GM18909 (cell line): ENCODE measurements at regions not wholly inside any gene's neighbourhood (a gene's known extent, or its start where the extent isn't known, plus 50 kb on each side); places are given as distances from the start of the nearest gene placed in this dataset.
"Not testable (repeated sequence)": the region's sequence is repeated elsewhere in the genome, so short reads cannot be mapped to it uniquely, and the experiment has no call there.

Source experiments
- ATAC-seq: cut with Tn5 transposase; IDR thresholded peaks from one replicate; pipeline ENCODE4 v1.9.1; 2021; ENCODE audit warnings: mild to moderate bottlenecking; ENCODE audit not compliant: unreplicated experiment, poor library complexity

DNA sequence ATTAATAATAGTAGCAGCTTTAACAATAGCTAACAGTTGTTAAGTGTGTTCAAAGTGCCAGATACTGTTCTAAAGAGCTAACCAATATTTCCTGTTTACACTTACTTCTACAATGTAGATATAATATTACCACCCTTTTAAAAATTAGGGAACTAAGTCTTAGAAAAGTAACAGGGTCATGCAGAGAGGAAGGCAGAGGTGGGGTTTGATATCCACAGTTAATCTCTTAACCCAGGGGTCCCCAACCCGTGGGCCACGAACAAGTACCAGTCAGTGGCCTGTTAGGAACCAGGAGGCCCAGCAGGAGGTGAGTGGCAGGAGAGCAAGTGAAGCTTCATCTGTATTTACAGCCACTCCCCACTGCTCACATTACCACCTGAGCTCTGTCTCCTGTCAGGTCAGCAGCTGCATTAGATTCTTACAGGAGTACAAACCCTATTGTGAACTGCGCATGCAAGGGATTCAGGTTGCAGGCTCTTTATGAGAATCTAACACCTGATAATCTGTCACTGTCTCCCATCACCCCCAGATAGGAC is 89.1 kb downstream of the ACTL7B start:
- no peak for ATAC-seq

DNA sequence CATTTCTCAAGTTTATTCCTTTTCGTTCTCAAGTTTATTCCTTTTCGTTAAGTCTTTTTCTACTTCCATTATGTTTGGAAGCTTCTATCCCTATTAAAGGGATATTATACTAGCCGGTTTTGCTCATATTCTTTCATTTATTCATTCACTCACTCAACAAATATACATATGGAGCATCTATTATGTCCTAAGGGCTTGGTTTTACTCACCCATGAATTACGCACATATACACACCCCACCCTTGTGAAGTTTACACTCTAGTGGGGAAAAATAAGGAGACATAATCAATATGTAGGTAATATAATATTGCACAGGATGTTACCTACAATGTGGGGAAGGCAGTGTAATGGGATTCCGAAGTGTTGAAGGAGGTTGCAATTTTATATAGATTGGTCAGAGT is 90.5 kb downstream of the ACTL7B start:
- no peak for ATAC-seq

DNA sequence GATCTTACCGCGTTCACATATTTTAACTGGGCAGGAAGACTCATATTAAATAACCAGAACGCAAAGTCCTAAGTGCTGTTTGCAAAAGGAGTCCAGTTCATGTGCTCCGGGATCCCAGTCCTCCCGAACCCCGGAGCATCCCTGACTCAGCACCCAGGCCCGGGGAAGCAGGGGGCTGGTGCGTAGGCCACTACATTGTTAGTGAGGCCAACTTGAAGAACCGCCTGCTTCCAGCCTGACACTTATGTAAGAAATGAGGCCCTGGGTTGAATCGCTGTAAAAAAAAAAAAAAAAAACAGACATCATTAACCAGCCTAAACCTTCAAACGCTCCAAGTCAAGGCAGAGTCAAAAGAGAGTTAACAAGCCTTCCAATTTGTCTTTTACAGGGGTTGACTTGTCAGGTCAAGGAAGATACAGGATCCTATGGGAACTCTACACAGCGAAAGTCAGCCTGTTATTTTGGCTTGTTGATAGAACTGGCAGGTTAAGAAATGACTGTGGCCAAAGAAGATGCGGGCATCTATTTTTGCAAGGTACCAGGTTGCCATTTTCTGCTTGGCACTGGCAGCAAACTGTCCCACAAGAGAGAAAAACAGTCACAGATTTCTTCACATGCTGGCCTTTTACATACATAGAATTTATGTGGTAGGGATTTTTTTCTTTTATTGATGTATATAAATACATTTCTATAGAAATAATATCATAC is 93.3 kb downstream of the ACTL7B start:
- ATAC-seq, result no peak

DNA sequence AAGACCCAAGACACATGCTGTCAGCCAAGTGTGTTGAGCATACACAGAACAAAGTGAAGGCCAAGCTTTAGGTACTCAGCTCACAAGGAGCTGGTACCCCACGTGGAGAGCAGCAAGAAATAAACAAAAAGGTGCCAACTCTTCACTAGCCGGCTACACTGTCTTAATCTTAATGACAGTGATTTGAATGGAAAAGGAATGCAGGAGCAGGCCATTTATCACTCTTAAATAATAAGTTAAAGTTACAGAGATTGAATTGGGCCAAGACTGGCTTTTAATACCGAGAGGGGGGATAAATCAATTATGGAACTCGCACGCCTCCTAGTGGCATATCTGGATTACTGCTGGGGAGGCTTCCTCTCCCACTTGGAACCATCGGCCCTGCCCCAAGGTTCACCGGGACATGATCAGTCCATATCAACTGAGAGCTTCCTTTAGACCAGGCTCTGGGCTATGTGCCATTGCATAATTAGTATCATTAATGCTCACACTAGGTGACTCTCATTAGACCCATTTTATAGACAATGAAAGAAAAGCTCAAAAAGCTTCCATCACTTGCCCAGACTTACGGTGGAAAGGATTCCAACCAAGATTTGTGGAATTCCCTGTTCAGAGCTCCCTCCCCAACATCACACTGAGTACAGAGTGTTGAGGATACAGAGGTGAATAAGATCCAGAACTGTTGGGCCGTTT is 94.0 kb downstream of the ACTL7B start:
- ATAC-seq, result peak; percentile 76

DNA sequence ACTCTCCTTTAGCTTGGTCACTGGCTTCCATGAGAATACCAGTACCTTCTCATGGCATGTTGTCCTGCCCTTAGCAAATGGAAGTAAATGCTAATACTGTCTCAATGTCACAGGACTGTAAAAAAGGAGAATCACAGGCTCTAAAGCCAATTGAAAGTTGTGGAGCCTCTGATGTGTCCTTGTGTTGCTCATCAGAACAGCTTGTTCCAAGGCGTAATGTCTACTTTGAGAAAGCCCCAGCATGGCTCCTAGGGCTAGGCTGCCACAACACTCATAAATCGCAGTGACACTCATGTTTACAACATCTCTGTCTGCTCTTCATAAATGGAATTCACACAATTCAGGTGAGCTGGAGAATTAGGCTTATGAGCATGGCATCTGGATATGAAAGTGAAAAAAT is 94.9 kb downstream of the ACTL7B start:
- no peak for ATAC-seq

DNA sequence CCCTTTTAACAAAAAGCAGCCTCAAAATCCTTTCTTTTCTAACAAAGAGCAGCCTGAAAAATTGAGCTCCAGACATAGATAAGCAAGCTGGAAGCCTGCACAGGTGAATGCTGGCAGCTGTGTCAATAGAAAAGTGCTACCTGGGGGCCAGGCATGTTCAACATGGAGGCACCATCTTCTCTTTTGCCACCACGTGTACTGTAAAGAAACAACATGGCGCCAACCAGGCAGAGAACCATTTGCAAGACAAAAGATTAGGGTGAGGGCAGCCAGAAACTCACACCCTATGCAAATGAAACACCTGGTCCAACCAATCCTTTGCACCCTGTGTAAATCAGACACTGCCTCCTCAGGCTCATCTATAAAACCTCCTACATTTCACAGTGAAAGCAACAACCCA is 96.0 kb downstream of the ACTL7B start:
- ATAC-seq, result no peak

DNA sequence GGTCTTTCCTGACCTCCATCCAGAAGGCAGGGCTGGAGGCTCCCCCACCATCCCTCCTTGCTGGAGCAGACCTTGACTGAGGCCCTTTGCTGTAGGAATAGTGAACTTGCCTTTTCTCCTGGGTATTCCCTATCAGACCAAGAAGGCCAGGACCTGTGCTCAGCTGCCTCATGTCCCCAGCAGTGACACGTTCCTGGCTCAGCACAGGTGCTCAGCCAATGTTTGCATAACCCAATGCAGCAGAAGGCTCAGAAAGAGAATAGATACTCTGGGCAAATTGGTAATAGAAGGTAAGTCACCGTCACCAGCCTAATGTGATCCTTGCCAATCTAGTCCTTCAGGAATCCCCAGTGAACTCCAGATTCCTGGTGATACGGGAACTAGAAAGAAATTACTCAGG is 96.4 kb downstream of the ACTL7B start:
- ATAC-seq, result no peak

DNA sequence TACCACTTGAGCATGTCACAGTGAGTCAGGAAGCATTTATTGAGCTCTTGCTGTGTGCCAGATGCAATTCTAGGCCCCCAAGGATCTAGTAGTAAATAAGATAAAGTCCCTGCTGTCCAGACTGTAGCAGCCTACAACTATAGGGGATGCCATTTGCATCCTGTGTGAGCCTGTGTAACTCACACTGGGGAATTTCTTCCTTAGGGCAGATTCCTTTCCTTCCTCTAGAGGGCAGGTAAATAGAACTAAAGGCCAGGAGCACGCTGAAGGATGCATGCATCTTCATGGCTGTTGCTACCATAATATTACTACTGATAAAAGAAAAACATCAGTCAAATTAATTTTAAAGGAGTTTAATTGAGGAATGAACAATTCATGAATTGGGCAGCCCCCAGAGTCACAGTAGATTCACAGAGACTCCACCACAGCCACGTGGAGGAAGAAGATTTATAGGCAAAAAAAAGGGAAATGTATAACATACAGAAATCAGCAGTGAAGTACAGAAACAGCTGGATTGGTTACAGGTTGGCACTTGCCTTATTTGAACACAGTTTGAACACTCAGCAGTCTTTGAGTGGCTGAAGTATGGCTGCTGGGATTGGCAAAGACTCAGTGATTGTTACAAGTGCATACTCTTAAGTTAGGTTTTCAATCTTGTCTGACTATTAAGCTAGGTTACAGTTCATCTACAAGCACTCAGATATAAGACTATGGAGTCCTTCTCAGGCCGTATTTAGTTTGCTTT is 98.9 kb downstream of the ACTL7B start:
- ATAC-seq, result no peak

DNA sequence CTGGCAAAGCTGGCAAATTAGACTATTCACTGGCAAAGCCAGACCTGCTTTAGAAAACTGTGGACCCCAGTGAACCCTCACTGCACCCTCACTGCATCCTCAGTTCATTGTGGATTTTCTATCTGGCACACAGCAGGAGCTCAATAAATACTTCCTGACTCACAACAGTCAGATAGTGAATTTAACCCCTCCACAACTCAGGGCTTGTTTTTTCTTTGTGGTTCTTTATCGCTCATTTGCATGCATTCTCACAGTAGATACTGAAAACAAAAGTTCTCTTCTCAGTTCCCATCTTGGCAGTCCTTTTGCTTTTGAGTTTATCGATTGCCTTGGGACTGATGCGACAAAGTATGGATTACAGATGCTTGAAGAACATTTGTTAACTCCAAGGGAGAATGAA is 99.8 kb downstream of the ACTL7B start:
- peak; percentile 82 for ATAC-seq

DNA sequence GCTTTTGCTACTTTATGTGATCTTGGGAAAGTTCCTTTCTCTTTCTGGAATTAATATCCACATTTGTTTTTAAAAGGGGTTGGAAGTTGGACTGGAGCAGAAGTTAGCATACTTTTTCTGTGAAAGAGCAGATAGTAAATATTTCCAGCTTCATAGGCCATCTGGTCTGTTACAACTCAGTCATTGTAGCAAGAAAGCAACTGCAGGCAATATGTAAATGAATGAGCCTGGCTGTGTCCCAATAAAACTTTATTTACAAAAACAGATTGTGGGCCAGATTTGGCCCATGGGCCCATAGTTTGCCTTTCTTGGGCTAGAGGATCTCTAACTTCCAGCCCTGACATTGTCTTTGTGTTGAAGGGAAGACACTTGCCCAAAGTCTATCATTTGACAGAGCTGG is 104.4 kb downstream of the ACTL7B start:
- ATAC-seq, result no peak

DNA sequence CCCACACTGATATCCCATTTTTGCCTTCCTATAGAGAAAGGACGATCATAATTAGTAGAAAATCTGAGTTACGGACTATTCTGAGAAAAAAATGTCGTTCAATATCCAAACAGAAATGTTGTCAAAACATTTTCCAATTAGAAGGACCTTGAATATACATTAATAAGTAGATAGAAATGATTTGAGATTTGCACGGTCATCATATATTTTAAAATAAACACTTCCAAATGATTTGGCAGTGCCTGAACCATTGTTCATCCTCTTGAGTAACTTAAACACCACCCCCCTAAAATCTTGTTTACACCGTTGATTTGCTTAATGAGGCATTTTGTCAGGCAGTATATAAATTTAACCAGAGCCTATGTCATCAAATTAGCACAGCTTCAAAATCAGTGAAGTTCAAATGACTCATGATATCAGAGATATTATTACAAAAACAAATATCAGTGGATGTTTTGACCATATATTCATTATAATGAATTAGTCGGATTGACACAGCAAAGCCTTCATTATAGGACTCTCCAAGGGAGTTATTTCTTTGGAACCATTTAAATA is 105.0 kb downstream of the ACTL7B start:
- no peak for ATAC-seq

DNA sequence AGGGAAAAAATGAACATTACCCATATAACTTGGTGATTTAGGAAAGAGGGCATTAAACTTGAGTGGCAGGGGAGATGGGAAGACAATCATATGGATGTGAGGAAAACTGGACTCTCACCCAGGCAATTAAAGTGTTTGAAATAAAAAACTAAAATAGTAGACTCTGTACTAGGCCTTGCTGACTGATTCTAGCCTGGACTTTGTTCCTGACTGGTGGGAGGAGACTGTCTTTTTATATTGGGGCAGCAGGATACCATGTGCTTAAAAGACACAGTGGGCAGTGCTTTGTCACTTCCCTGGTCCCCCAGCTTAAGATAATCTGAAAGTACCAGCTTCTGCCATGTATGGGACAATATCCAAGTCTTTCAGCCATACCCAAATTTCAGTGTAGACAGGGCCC is 107.0 kb downstream of the ACTL7B start:
- no peak for ATAC-seq

DNA sequence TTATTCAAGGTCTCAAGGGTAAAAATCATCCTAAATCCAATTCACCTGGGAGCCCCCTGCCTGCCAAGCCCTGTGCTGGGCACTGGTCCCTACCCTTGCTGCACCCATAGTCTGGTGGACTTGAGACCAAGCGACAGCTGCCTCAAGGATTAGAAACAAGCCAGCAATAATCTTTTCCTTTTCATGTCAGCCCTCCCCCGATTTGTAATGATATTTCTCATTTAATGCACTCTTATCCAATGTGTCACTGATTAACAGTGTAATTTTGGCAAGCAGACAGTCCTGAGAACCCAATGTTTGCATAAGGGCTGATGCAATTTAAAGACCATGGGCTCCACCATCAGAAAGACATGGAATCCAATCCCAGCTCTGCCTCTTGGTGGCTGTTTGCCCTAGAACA is 108.9 kb downstream of the ACTL7B start:
- ATAC-seq, result no peak

DNA sequence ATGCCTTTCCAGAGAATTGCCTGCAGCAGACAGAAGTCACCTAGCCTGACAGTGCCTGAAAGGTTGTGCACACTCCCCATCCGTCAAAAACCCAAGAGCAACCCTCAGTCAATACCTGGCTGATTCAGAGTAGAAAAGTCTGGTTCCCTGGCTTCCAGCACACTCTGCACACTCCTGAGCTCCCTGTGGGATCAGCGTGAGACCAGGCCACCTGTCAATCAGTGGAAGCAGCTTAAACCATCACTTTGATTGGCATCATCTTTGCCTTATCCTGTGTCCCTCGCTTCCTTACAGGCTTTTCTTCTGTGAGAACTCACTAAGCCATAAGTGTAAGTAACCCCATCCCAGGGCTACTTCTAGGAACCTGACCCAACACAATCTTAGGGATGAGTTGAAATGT is 109.8 kb downstream of the ACTL7B start:
- no peak for ATAC-seq

DNA sequence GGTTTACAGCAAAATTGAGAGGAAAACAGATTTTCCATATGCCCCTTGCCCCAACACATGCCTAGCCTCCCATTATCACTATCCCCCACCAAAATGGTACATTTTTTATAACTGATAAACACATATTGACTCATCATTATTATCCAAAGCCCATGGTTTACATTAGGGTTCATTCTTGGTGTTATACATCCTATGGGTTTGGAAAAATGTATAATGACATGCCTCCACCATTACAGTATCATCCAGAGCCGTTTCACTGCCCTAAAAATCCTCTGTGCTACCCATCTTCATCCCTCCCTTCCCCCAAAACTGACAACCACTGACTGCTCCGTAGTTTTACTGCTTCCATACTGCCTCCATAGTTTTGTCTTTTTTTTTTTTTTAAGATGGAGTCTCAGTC is 111.1 kb downstream of the ACTL7B start:
- ATAC-seq, result no peak

DNA sequence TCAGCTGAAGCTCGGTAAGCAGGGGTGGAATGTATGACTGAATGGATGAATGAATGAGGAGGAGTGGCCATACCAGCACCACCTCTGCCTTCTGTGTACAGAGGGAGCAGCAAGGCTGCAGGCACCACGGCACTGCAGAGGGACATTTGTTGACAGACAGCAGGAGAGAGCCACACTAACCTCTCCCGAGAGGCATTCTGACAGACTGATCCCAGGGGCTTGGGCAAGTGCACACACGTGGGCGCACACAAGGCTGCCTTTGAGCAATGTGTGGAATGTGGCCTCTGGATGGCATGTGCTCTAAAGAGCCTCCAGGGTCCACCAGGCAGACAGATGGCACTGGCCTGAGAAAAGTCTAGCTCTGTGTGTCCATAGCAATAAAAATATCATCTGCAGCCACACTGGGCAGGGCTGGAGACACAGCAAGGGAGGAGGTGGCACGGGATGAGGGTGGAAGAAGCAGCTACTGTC is 111.8 kb downstream of the ACTL7B start:
- no peak for ATAC-seq

DNA sequence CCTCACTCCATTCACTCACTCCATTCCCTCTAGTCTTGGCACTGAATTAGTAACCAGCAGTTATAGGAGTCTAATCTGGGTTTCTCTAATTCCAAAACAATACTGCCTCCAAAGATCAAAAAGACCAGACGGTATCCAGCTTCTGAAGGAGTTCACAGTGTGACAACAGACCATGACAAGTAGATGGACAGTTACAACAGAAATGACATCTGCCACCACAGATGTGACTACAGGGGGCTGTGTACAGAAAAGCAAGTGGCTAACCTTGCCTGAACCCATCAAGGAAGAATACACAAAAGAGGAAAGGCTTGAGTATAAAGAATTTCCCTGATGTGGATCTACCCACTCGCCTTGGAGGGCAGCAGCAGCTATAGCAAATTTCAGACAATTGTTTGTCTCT is 112.4 kb downstream of the ACTL7B start:
- ATAC-seq, result no peak

DNA sequence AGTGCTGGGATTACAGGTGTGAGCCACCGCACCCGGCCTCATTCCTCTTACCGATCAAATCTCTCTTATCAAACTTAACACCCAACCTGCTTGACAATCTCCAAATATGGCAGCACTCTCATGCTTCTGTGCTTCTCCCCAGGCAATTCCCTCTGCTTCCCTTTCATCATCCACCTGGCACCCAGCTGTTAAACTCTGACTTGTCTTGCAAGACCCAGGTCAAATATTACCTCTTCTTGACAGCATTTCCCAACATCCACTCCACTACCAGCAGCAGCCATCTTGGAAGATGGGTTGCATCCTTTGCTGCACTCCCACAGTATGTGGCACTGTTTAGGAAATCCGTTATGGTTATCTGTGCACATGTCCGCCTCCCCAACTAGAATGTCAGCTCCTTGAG is 113.6 kb downstream of the ACTL7B start:
- ATAC-seq, result no peak

DNA sequence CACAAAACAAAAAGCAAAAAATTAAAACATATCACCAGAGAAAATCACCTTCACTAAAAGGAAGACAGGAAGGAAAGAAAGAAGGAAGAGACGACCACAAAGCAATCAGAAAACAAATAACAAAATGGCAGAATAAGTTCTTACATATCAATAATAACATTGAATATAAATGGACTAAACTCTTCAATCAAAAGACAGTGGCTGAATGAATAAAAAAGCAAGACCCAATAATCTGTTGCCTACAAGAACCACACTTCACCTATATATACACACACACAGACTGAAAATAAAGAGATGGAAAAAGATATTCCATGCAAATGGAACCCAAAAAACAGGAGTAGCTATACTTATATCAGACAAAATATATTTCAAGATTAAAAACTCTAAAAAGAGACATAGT is 124.5 kb downstream of the ACTL7B start:
- not testable (repeated sequence) for ATAC-seq

DNA sequence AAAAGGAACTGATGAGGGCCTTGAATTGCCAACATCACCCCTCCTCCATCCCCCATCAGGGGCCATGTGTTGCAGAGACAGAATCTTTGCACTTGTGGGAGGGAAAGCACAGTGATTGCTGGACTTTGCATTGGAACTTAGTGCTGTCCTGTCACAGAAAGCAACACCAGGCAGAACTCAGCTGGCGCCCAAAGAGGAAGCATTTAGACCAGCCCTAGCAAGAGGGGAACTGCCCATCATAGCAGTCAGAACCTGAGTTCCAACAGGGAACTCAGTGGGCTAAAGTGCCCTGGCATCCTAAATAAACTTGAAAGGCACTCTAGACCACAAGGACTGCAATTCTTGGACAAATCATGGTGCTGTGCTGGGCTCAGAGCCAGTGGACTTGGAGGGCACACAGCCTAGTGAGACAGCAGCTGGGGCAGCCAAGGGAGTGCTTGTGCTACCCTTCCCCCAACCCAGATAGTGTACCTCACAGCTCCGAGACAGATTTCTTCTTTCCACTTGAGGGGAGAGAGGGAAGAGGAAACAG is 128.1 kb downstream of the ACTL7B start:
- no peak for ATAC-seq

DNA sequence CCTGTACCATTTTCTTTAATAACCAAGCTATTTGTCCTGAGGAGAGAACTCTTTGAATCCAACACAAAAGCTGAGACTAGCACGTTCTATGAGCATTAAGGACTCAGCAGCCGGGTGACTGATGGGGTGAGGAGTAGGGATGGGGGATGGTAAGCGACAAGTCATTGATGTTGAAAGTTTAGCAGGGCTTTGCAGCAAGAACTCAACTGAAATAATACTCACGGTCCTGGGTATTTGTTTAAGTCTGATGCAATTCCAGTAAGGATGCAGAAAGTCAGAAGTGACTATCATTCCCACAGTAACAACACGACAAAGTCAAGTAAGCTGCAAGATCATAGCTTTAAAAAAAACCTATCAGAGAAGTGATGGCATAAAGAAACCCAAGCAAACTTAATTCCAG is 131.1 kb downstream of the ACTL7B start:
- no peak for ATAC-seq
